HCT116 (cell line): ENCODE measurements at regions not wholly inside any gene's neighbourhood (a gene's known extent, or its start where the extent isn't known, plus 50 kb on each side); places are given as distances from the start of the nearest gene placed in this dataset.

Source experiments
- CTCF ChIP-seq, 3 experiments: fragments of 200-600 bp in 1 of 3; sonication (generic) in 1 of 3; IDR thresholded peaks in 2 of 3; conservative IDR thresholded peaks in 1 of 3; 2 replicates each; pipeline ENCODE4 v1.5.1; 2012 to 2017; ENCODE audit warnings: low read depth in 2 of 3, low read length in 2 of 3, antibody characterized with exemption in 1 of 3, borderline replicate concordance in 1 of 3, control low read depth in 1 of 3, mild to moderate bottlenecking in 1 of 3, mixed read lengths in 1 of 3, mixed run types in 1 of 3, moderate library complexity in 1 of 3; ENCODE audit not compliant: insufficient read depth in 1 of 3
- EZH2 ChIP-seq: fragments of 200-600 bp; sonication (generic); IDR thresholded peaks from 2 replicates; pipeline ENCODE4 v1.6.1; 2017; ENCODE audit warnings: antibody characterized with exemption, mixed run types
- EZH2phosphoT487 ChIP-seq: fragments of 200-600 bp; IDR thresholded peaks from 2 replicates; pipeline ENCODE4 v1.6.1; 2018; ENCODE audit warnings: antibody characterized with exemption, borderline replicate concordance
- JUND ChIP-seq: IDR thresholded peaks from 2 replicates; pipeline ENCODE4 v1.6.1; 2012
- POLR2A ChIP-seq: IDR thresholded peaks from 2 replicates; pipeline ENCODE4 v1.7.0; 2011; ENCODE audit warnings: borderline replicate concordance; ENCODE audit not compliant: insufficient read depth, insufficient read length; ENCODE audit errors: extremely low read depth
- POLR2AphosphoS5 ChIP-seq: IDR thresholded peaks from 2 replicates; pipeline ENCODE4 v1.6.1; 2011; ENCODE audit warnings: mild to moderate bottlenecking, low read depth, low read length, moderate library complexity
- RAD21 ChIP-seq: IDR thresholded peaks from 2 replicates; pipeline ENCODE4 v1.6.1; 2012; ENCODE audit warnings: low read depth, mild to moderate bottlenecking
- YY1 ChIP-seq: IDR thresholded peaks from 2 replicates; pipeline ENCODE4 v1.6.1; 2011; ENCODE audit warnings: low read length, low read depth, moderate library complexity, mild to moderate bottlenecking; ENCODE audit not compliant: insufficient replicate concordance; ENCODE audit errors: extremely low read depth
- TF ChIP-seq, protein P1 (sequence below): IDR thresholded peaks from 2 replicates; pipeline ENCODE4 v1.6.1; 2012

GRCh38 chr5:98432378-98432777, 341.1 kb upstream of the RGMB start:
- TF ChIP-seq EZH2 = no peak
- TF ChIP-seq CTCF (IDR thresholded peaks at IDR 0.05 in 2 of 3, conservative IDR thresholded peaks at IDR 0.05 in 1 of 3; ENCODE audit: borderline replicate concordance in 1 of 3, insufficient read depth in 1 of 3, low read depth in 2 of 3, low read length in 2 of 3) = no peak
- no peak for TF ChIP-seq RAD21
- TF ChIP-seq JUND = no peak
- no peak for TF ChIP-seq POLR2A
- TF ChIP-seq, protein P1, sequence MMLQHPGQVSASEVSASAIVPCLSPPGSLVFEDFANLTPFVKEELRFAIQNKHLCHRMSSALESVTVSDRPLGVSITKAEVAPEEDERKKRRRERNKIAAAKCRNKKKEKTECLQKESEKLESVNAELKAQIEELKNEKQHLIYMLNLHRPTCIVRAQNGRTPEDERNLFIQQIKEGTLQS = no peak
- TF ChIP-seq POLR2AphosphoS5 = no peak
- TF ChIP-seq YY1 = no peak
- no peak for TF ChIP-seq EZH2phosphoT487
